Spleen (tissue), 7 donors: ENCODE measurements at regions not wholly inside any gene's neighbourhood (a gene's known extent, or its start where the extent isn't known, plus 50 kb on each side); places are given as distances from the start of the nearest gene placed in this dataset.

Source experiments
- CTCF ChIP-seq, 11 experiments: fragments of 200-600 bp in 7 of 11; fragments of 450-650 bp in 4 of 11; sonication (generic) in 4 of 11; IDR thresholded peaks in 8 of 11; conservative IDR thresholded peaks in 3 of 11; 1 replicate in 7 of 11; 2 replicates in 4 of 11; pipeline versions ENCODE4 v1.4.0 to v1.8.0; 2016 to 2021; ENCODE audit warnings: antibody characterized with exemption in 11 of 11, inconsistent platforms in 4 of 11, mild to moderate bottlenecking in 1 of 11
- POLR2A ChIP-seq, 3 donors: fragments of 450-650 bp; IDR thresholded peaks; one replicate each; pipeline ENCODE4 v1.5.1; 2017; ENCODE audit warnings: antibody characterized with exemption in 3 of 3, mild to moderate bottlenecking in 1 of 3
- POLR2AphosphoS5 ChIP-seq, 3 donors: sonication (generic); formaldehyde crosslinking; IDR thresholded peaks; one replicate each; pipeline ENCODE4 v1.5.1; 2017; ENCODE audit warnings: antibody characterized with exemption in 3 of 3
- donor health status: DM: no; HTN: no; CAD: no; lungs with moderate emphysema.
- donor health status: DM: no; HTN: no; CAD: no.
- donor health status: DM: no; HTN: no; CAD: no.

- TF ChIP-seq CTCF (IDR thresholded peaks at IDR 0.05 in 8 of 11, conservative IDR thresholded peaks at IDR 0.05 in 3 of 11) (no peak), POLR2A (IDR thresholded peaks at IDR 0.05) (no peak), POLR2AphosphoS5 (IDR thresholded peaks at IDR 0.05) (no peak)
These were observed 85.7 kb upstream of the SPIN4 start for GRCh38 chrX:63436865-63437264.
